ENCODE measurements at regions not wholly inside any gene's neighbourhood (a gene's known extent, or its start where the extent isn't known, plus 50 kb on each side); places are given as distances from the start of the nearest gene placed in this dataset.

DNA sequence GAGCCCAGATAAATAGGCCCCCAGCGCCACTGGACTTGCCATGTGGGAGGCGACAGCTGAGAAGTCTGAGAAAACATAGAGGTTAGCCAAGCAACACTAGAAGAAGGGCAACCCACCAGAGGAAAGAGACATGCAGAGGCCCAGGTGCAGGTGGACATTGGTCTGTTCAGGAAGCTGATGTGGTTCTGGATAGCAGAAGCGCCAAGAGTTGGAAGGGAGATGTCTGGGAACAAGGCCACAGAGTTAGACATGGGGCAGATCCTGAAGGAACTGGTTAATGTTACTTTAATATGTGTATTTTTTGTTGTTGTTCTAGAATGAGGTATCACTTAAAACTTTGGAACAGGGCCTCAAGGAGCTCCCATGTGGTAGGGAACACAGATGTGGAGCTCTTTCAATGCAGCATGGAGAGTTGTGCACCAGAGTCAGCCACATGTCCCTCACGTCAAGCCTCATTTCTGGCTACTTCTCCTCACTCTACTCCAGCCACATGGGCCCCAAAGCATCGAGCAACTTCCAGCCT, 62.2 kb upstream of the PKDCC start:
- DNase-seq (ENCODE audit: low read depth in 2 of 2): no peak

DNA sequence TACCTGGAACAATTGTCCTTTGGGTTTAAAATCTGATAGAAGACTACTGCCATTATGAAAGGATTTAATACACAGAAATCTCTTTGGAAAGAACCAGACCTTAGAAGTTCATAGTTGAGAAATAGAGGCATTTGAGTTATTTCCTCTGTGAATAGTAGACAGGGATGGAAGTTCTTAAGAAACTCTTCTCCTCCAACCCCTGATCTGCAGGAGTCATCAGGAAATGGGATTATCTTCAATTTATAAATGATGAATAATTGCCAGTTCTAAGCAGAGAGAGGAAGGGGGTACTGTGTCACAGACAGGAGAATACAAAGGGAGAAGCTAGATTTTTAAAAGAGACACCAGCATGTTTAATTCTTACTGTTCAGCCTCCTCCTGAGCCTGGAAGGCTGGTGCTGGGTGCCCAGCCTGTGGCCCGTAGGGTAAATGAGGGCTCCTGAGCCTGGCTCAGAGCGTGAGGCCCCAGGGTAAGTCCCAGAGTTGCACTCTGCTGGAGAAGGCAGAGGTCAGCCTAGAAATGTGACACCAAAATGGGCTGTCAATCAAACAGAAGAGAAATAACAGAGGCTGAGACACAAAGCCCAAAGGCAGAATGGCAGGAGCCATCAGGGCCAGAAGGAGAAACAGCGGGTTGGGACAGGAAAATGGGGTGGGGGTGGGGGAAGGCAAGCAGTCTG, 58.2 kb upstream of the PKDCC start:
- no peak for DNase-seq (ENCODE audit: low read depth in 2 of 2)

DNA sequence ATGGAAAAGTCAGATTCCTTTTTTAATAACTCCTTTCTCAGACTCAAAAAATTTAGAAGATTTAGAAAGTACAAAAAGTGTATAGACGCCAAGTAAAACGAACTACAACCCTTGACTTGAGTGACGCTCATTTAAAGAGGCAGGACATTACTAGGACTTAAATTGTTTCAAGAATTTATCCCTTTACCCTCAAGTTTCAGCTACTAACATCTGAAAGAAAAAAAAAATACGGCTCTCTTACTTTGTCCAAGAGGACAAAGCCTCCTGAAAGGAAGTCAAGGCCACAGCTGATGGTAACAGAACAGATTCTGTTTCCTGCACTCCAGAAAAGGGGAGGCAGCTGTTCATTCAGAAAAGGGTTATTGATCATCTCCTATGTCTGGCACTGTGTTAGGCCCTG, 57.6 kb upstream of the PKDCC start:
- no peak for DNase-seq (ENCODE audit: low read depth in 2 of 2)

DNA sequence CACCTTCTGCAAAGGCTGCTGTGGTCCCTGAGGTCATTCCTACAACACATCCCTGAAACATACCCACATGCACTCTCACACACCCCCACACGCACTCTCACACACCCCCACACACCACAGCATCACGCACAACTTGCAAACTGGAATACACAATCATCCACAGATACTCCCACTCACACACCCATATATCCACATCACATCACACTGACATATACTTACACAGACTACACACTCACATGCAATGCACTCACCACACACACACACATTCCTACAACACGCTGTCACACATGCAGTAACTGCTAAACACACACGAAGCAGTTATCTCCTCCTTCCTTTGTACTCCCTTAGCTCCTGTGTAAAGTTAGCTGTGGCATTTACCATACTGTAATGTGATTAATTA, 57.1 kb upstream of the PKDCC start:
- DNase-seq (ENCODE audit: low read depth in 2 of 2): no peak

DNA sequence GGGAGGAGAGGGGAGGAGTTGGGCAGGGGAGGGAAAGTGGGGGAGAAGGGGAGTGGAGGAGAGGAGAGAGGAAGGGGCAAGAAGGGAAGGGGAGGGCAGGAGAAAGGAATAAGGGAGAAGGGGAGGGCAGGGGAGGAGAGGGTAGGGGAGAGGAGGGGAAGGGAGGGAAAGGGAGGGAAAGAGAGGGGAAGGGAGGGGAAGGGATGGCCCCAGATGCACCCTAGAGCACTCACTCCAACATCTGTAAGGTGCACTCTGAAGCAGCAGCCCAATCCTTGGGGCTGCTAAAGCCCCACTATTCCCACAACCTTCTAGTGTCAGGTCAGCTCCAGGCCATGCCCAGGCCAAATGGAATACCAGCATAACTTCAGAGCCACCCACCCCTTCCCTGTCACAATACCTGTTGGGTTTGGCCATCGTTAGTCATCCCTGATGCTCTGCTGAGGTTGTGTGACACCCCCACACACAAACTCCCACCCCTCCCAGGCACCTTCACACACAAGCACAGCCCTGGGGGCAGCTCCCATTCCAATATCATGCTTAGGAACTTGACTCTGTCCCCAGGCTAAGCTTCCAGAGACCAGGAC, 55.7 kb upstream of the PKDCC start:
- DNase-seq (ENCODE audit: low read depth in 2 of 2): no peak

DNA sequence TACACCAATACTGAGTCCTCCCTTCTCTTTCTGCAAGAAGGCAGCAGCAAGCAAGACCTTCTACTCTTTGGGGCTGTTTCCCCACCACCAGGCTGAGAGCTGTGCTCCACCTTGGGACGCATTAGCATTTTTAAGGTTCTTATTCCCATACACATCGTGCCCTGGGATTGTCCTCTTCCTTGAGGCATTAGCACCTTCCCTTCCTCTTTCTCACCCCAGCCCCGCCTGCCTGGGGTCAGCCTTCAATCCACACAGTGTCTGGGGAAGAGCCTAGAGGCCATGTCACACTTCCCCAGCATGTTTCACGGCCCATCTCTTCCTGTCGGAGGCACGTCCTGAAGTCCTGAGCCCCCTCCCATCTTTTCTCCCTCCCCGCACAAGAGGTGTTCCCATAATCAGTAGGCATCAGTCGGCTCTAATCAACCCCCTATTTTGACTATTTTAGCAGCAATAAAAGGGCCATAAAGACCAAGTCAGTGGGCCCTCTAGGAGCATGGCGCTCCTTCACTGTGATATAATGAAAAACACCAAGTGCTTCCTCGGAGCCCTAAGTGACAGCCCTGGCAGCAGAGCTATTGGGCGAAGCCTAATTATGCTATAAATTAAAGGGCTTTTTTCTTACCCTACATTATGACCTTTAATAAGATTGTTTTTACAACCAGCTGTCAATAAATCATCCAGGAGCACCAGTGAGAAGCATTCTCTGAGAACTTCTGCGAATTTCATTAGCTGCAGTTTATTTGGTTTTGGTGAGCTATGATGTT, 55.0 kb upstream of the PKDCC start:
- DNase-seq (ENCODE audit: low read depth in 2 of 2): no peak

DNA sequence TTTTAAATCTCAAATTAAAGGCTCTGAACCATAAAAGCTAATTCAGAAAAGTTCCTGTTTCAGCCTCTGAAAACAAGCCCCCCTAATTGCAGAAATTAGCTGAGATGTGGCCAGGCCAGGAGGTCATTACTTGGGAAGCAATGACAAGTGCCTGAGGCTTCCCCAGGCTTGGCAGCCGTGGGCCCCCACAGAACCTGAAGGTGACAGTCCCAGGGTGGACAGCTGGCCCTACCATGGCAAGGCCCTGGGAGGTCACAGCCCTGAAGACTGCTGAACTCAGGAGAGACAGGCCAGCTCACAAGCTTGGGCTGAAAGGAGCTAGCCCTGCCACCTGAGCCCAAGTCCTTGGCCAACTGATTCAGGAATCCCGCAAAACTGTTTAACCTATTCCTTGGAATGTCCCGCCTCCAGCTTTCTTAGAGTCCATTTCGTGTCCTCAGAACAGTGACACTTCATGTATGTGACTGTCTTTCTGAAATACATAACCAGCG, 54.3 kb upstream of the PKDCC start:
- DNase-seq (ENCODE audit: low read depth in 2 of 2): no peak

DNA sequence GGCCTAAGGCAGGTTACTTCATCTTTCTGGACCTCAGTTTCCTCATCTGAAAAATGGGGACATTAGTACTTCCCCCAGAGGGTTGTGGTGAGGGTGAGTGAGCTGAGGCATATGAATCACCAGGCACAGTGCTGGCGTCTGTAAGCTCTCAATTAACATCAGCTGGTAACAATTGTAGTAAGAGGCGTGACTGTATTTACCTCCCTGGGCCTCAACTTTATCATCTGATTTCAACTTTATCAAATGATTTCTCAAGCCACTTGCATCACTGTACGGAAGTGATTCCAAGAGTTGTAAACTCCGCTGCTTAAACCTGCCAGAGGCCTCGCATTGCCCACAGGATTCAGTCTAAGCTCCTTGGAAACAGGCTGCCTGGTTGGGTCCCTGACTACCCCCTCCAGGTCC, 53.6 kb upstream of the PKDCC start:
- DNase-seq (ENCODE audit: low read depth in 2 of 2): no peak

DNA sequence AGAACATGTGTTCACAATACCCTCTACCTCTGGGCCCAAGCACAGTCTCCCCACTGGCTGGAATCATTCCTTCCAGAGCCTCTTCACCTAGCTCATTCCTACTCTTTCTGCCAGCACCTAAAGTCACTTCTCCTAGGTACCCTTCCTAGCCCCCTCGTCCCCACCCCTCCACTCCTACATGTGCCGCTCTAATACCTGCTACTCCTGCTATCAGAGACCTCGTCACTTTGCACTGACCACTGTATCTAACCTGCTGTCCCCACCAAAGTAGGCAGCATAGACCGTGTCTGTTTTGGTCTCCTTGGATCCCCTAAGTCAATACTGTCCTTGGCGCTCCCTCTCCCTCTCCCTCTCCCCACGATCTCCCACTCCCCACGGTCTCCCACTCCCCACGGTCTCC, 53.2 kb upstream of the PKDCC start:
- no peak for DNase-seq (ENCODE audit: low read depth in 2 of 2)

DNA sequence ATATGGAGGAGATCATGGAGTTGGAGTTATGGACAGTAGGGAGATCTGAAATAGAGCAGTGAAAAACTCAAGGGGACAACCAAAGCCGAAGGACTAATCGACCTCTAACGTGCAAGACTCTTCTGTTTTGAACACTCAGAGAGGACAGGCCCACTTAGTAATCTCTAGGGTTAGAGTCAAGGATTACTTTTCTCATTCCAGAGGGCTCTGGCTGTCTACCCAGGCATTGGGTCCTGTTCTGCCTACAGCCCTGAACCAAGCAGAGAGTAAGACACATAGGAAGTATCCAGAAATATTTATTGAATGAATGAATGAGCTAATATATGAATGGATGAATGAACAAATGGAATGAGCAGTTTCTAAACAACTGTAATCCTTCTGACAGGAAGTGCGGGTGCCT, 50.3 kb upstream of the PKDCC start:
- no peak for DNase-seq (ENCODE audit: low read depth in 2 of 2)
